Uterus (tissue), 2 donors: ENCODE measurements at regions not wholly inside any gene's neighbourhood (a gene's known extent, or its start where the extent isn't known, plus 50 kb on each side); places are given as distances from the start of the nearest gene placed in this dataset.

Experiments
- CTCF ChIP-seq, 4 experiments: fragments of 200-600 bp in 2 of 4; fragments of 450-650 bp in 2 of 4; sonication (generic) in 2 of 4; IDR thresholded peaks; one replicate each; pipeline ENCODE4 v1.5.1; 2016 to 2019; ENCODE audit warnings: antibody characterized with exemption in 4 of 4, mild to moderate bottlenecking in 2 of 4, moderate library complexity in 1 of 4
- POLR2A ChIP-seq, 2 donors: fragments of 450-650 bp; IDR thresholded peaks; one replicate each; pipeline ENCODE4 v1.6.1; 2016; ENCODE audit warnings: antibody characterized with exemption in 2 of 2, mild to moderate bottlenecking in 1 of 2, moderate library complexity in 1 of 2

- TF ChIP-seq CTCF (IDR thresholded peaks at IDR 0.05) (no peak), POLR2A (IDR thresholded peaks at IDR 0.05) (no peak)
These were observed 281.9 kb downstream of the TLE3 start for GRCh38 chr15:69815793-69816192.
